H1 (cell line): ENCODE measurements at regions not wholly inside any gene's neighbourhood (a gene's known extent, or its start where the extent isn't known, plus 50 kb on each side); places are given as distances from the start of the nearest gene placed in this dataset.

Experiments used
- CTCF ChIA-PET: fragments of 300-600 bp; sonication (Branson Sonifier 250); formaldehyde crosslinking; loops from one replicate; lab custom pipeline; 2021; ENCODE audit not compliant: partially characterized antibody; lab: Charles Lee
- POLR2A ChIA-PET: fragments of 300-600 bp; sonication (Branson Sonifier 250); formaldehyde crosslinking; loops from one replicate; lab custom pipeline; 2021; ENCODE audit warnings: inconsistent platforms; ENCODE audit not compliant: partially characterized antibody; lab: Charles Lee
- DNase-seq, 2 experiments: peaks; one replicate each; pipeline versions ENCODE4 v3.0.0 to v3.0.0-alpha.2; 2010 to 2022; ENCODE audit warnings: low spot score in 2 of 2, low read depth in 1 of 2, mixed read lengths in 1 of 2
- FAIRE-seq: peaks from 2 replicates; lab custom pipeline; 2011; peaks lifted over from hg19 to GRCh38; lab: Jason Lieb, UNC
- H2AFZ ChIP-seq: 2 replicates; pipeline ENCODE4 v1.8.1; 2012; ENCODE audit warnings: low read length, inconsistent platforms
- H2AK5ac ChIP-seq: 2 replicates; pipeline ENCODE4 v1.6.1; 2013; ENCODE audit warnings: low read depth, low read length
- H2BK120ac ChIP-seq: replicated peaks from 2 replicates; pipeline ENCODE3; 2013; ENCODE audit warnings: low read depth, low read length, inconsistent platforms
- H2BK12ac ChIP-seq: 2 replicates; pipeline ENCODE4 v1.6.1; 2013; ENCODE audit warnings: low read depth, low read length
- H2BK15ac ChIP-seq: 2 replicates; pipeline ENCODE4 v1.6.1; 2013; ENCODE audit warnings: low read length
- H2BK20ac ChIP-seq: 2 replicates; pipeline ENCODE4 v1.6.1; 2013; ENCODE audit warnings: low read length
- H2BK5ac ChIP-seq: 2 replicates; pipeline ENCODE4 v1.6.1; 2013; ENCODE audit warnings: low read depth, low read length
- H3K14ac ChIP-seq: 2 replicates; pipeline ENCODE4 v1.6.1; 2013; ENCODE audit warnings: inconsistent platforms; ENCODE audit not compliant: insufficient read length
- H3K18ac ChIP-seq: 2 replicates; pipeline ENCODE4 v1.6.1; 2013; ENCODE audit warnings: low read length; ENCODE audit errors: extremely low read depth
- H3K23ac ChIP-seq: 2 replicates; pipeline ENCODE4 v1.6.1; 2013; ENCODE audit warnings: inconsistent platforms; ENCODE audit not compliant: insufficient read length
- H3K23me2 ChIP-seq: 2 replicates; pipeline ENCODE4 v1.6.1; 2013; ENCODE audit warnings: low read depth, low read length
- H3K27ac ChIP-seq: 2 replicates; pipeline ENCODE4 v1.6.1; 2011; ENCODE audit warnings: low read depth, low read length, inconsistent platforms
- H3K27me3 ChIP-seq, 4 experiments: replicated peaks in 1 of 4; 1 replicate in 1 of 4; 2 replicates in 3 of 4; pipeline versions ENCODE4 v1.6.1 to v1.8.1; 2011 to 2013; ENCODE audit warnings: low read length in 3 of 4, mild to moderate bottlenecking in 3 of 4, inconsistent platforms in 2 of 4, mixed read lengths in 2 of 4, moderate library complexity in 1 of 4; ENCODE audit not compliant: control insufficient read depth in 3 of 4, insufficient read depth in 3 of 4; ENCODE audit errors: extremely low read depth in 1 of 4
- H3K36me3 ChIP-seq, 4 experiments: 2 replicates each; pipeline versions ENCODE4 v1.6.1 to v1.8.1; 2011 to 2013; ENCODE audit warnings: mild to moderate bottlenecking in 4 of 4, low read length in 3 of 4, moderate library complexity in 2 of 4, control low read depth in 1 of 4, inconsistent platforms in 1 of 4; ENCODE audit not compliant: insufficient read depth in 4 of 4, control insufficient read depth in 2 of 4
- H3K4ac ChIP-seq: replicated peaks from 2 replicates; pipeline ENCODE3; 2013; ENCODE audit warnings: low read length, low read depth, mixed read lengths, inconsistent platforms; ENCODE audit not compliant: insufficient read length
- H3K4me1 ChIP-seq, 4 experiments: replicated peaks in 1 of 4; 1 replicate in 1 of 4; 2 replicates in 3 of 4; pipeline versions ENCODE4 v1.6.1 to v1.8.1; 2011 to 2013; ENCODE audit warnings: low read length in 3 of 4, inconsistent platforms in 2 of 4, mixed read lengths in 1 of 4; ENCODE audit not compliant: insufficient read depth in 4 of 4, control insufficient read depth in 3 of 4
- H3K4me2 ChIP-seq, 2 experiments: 2 replicates each; pipeline versions ENCODE4 v1.6.1 to v1.8.1; 2011 to 2013; ENCODE audit warnings: low read depth in 2 of 2, low read length in 2 of 2, control low read depth in 1 of 2, inconsistent platforms in 1 of 2, mild to moderate bottlenecking in 1 of 2; ENCODE audit not compliant: insufficient read depth in 1 of 2
- H3K4me3 ChIP-seq, 4 experiments: fragments of 200-600, 300-600 bp in 1 of 4; sonication (generic), shearing (Covaris generic), sonication (Bioruptor Twin) in 1 of 4; 2 replicates each; pipeline versions ENCODE4 v1.5.1 to v1.8.1; 2011 to 2016; ENCODE audit warnings: low read length in 4 of 4, low read depth in 3 of 4, control low read depth in 2 of 4, inconsistent platforms in 2 of 4, mild to moderate bottlenecking in 2 of 4, mixed read lengths in 1 of 4, moderate library complexity in 1 of 4; ENCODE audit not compliant: insufficient read depth in 2 of 4; ENCODE audit errors: extremely low read depth in 1 of 4
- H3K56ac ChIP-seq: replicated peaks from 2 replicates; pipeline ENCODE3; 2013; ENCODE audit warnings: low read depth, mild to moderate bottlenecking, mixed read lengths, low read length, inconsistent platforms; ENCODE audit not compliant: insufficient read length
- H3K79me1 ChIP-seq: 2 replicates; pipeline ENCODE4 v1.6.1; 2013; ENCODE audit warnings: low read depth, low read length, control low read depth
- H3K79me2 ChIP-seq, 2 experiments: 2 replicates each; pipeline versions ENCODE4 v1.6.1 to v1.8.1; 2012 to 2013; ENCODE audit warnings: low read length in 2 of 2, mild to moderate bottlenecking in 2 of 2, inconsistent platforms in 1 of 2; ENCODE audit not compliant: insufficient read depth in 2 of 2, control insufficient read depth in 1 of 2
- H3K9ac ChIP-seq, 4 experiments: replicated peaks in 1 of 4; 1 replicate in 1 of 4; 2 replicates in 3 of 4; pipeline versions ENCODE4 v1.6.1 to v1.8.1; 2011 to 2013; ENCODE audit warnings: low read depth in 3 of 4, low read length in 3 of 4, control low read depth in 2 of 4, mild to moderate bottlenecking in 2 of 4, moderate library complexity in 2 of 4, inconsistent platforms in 1 of 4; ENCODE audit errors: extremely low read depth in 1 of 4
- H3K9me3 ChIP-seq, 2 experiments: 2 replicates each; pipeline versions ENCODE4 v1.6.1 to v1.8.1; 2012 to 2013; ENCODE audit warnings: mild to moderate bottlenecking in 2 of 2, moderate library complexity in 2 of 2, control low read depth in 1 of 2, inconsistent platforms in 1 of 2, low read depth in 1 of 2, low read length in 1 of 2, mixed read lengths in 1 of 2; ENCODE audit not compliant: insufficient read depth in 2 of 2
- H4K20me1 ChIP-seq, 2 experiments: replicated peaks in 1 of 2; 2 replicates each; pipeline versions ENCODE3 to v1.8.1; 2011 to 2013; ENCODE audit warnings: inconsistent platforms in 2 of 2, low read length in 2 of 2, mild to moderate bottlenecking in 1 of 2; ENCODE audit not compliant: insufficient read depth in 2 of 2, control insufficient read depth in 1 of 2
- H4K5ac ChIP-seq: 2 replicates; pipeline ENCODE4 v1.6.1; 2013; ENCODE audit warnings: low read length, low read depth, mixed read lengths, inconsistent platforms; ENCODE audit not compliant: insufficient read length
- H4K8ac ChIP-seq: 2 replicates; pipeline ENCODE4 v1.8.0; 2013; ENCODE audit warnings: mild to moderate bottlenecking, moderate library complexity, low read length, inconsistent platforms; ENCODE audit not compliant: insufficient read depth; ENCODE audit errors: extremely low read depth
- H4K91ac ChIP-seq: replicated peaks from 2 replicates; pipeline ENCODE3; 2013; ENCODE audit warnings: low read length, mixed read lengths, inconsistent platforms; ENCODE audit not compliant: insufficient read length
- BRCA1 ChIP-seq: IDR thresholded peaks from 2 replicates; pipeline ENCODE4 v1.6.1; 2012; ENCODE audit warnings: low read depth, low read length, improper control_type of control experiment
- CEBPB ChIP-seq: IDR thresholded peaks from 2 replicates; pipeline ENCODE4 v1.6.1; 2012; ENCODE audit warnings: low read depth, low read length
- CHD2 ChIP-seq: IDR thresholded peaks from 2 replicates; pipeline ENCODE4 v1.6.1; 2012; ENCODE audit warnings: low read length, improper control_type of control experiment
- CREB1 ChIP-seq: IDR thresholded peaks from 2 replicates; pipeline ENCODE4 v1.6.1; 2012; ENCODE audit warnings: inconsistent platforms
- FOSL1 ChIP-seq: IDR thresholded peaks from 2 replicates; pipeline ENCODE4 v1.6.1; 2011; ENCODE audit warnings: mild to moderate bottlenecking, low read depth, low read length, moderate library complexity; ENCODE audit not compliant: insufficient read depth
- HDAC6 ChIP-seq: IDR thresholded peaks from one replicate; pipeline ENCODE4 v1.7.1; 2012; ENCODE audit warnings: low read depth, mild to moderate bottlenecking, inconsistent platforms, low read length, moderate library complexity
- KDM1A ChIP-seq: fragments of 200-600, 300-600 bp; sonication (generic); IDR thresholded peaks from 2 replicates; pipeline ENCODE4 v1.7.1; 2016; ENCODE audit warnings: mild to moderate bottlenecking, low read length, borderline replicate concordance
- NRF1 ChIP-seq: IDR thresholded peaks from 2 replicates; pipeline ENCODE4 v1.6.1; 2011; ENCODE audit warnings: mild to moderate bottlenecking, low read depth, low read length, improper control_type of control experiment
- POLR2A ChIP-seq, 2 experiments: IDR thresholded peaks; 1 replicate in 1 of 2; 2 replicates in 1 of 2; pipeline ENCODE4 v1.6.1; 2011; ENCODE audit warnings: low read depth in 2 of 2, low read length in 2 of 2, mild to moderate bottlenecking in 2 of 2; ENCODE audit errors: control extremely low read depth in 1 of 2
- POU5F1 ChIP-seq: IDR thresholded peaks from 2 replicates; pipeline ENCODE4 v1.6.1; 2011; ENCODE audit warnings: low read depth, mild to moderate bottlenecking, low read length, moderate library complexity
- RAD21 ChIP-seq, 2 experiments: IDR thresholded peaks in 1 of 2; conservative IDR thresholded peaks in 1 of 2; 2 replicates each; pipeline ENCODE4 v1.6.1; 2011; ENCODE audit warnings: low read depth in 2 of 2, low read length in 2 of 2, improper control_type of control experiment in 1 of 2, inconsistent platforms in 1 of 2, mild to moderate bottlenecking in 1 of 2, moderate library complexity in 1 of 2
- RBBP5 ChIP-seq: IDR thresholded peaks from 2 replicates; pipeline ENCODE4 v1.7.1; 2012; ENCODE audit warnings: low read depth, mild to moderate bottlenecking, inconsistent platforms, low read length, moderate library complexity, borderline replicate concordance
- TBP ChIP-seq: IDR thresholded peaks from 2 replicates; pipeline ENCODE4 v1.6.1; 2011; ENCODE audit warnings: low read depth, low read length, improper control_type of control experiment
- YY1 ChIP-seq: IDR thresholded peaks from 2 replicates; pipeline ENCODE4 v1.6.1; 2011; ENCODE audit warnings: low read depth, mild to moderate bottlenecking, low read length
- TF ChIP-seq, protein P1 (sequence below): IDR thresholded peaks from 2 replicates; pipeline ENCODE4 v1.6.1; 2012; ENCODE audit warnings: inconsistent platforms
- TF ChIP-seq, protein P2 (sequence below): IDR thresholded peaks from 2 replicates; pipeline ENCODE4 v1.6.1; 2011; ENCODE audit warnings: low read depth, mild to moderate bottlenecking, low read length; ENCODE audit not compliant: insufficient read depth

GRCh38 chr9:22514871-22515270 lies 68.2 kb downstream of the DMRTA1 start:
- no peak overlapping the region for H3K4me2 ChIP-seq
- H4K91ac ChIP-seq, result no peak overlapping the region
- no peak overlapping the region for H4K8ac ChIP-seq
- no peak for DNase-seq
- H3K14ac ChIP-seq, result no peak overlapping the region
- H3K18ac ChIP-seq, result no peak overlapping the region
- H3K36me3 ChIP-seq, result no peaks in the 10 kb centered on the region
- H3K4me1 ChIP-seq, result no peaks in the 10 kb centered on the region
- H3K4me3 ChIP-seq, result no peak overlapping the region
- no peaks in the 10 kb centered on the region for H3K27me3 ChIP-seq
- H3K56ac ChIP-seq, result no peak overlapping the region
- no peak overlapping the region for H3K9ac ChIP-seq
- no peak overlapping the region for H3K27ac ChIP-seq
- no peak overlapping the region for H2BK5ac ChIP-seq
- H2BK15ac ChIP-seq, result no peak overlapping the region
- ChIA-PET CTCF (no interaction called here), POLR2A (no interaction called here)
- H3K9me3 ChIP-seq, result no peaks in the 10 kb centered on the region
- peak overlapping the region; percentile 36; the same call in 1 of the 2 replicates for H2AFZ ChIP-seq
- FAIRE-seq, result no peak
- H2BK120ac ChIP-seq, result no peak overlapping the region
- no peak overlapping the region for H2BK12ac ChIP-seq
- H2BK20ac ChIP-seq, result no peak overlapping the region
- no peak for TF ChIP-seq BRCA1
- no peak for TF ChIP-seq TBP
- no peak for TF ChIP-seq POLR2A (IDR thresholded peaks at IDR 0.05; ENCODE audit: control extremely low read depth in 1 of 2, low read depth in 2 of 2, low read length in 2 of 2)
- TF ChIP-seq NRF1, result no peak
- TF ChIP-seq, protein P1, sequence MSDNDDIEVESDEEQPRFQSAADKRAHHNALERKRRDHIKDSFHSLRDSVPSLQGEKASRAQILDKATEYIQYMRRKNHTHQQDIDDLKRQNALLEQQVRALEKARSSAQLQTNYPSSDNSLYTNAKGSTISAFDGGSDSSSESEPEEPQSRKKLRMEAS, result no peak
- no peak for TF ChIP-seq CHD2
- TF ChIP-seq HDAC6, result no peak
- TF ChIP-seq RAD21 (IDR thresholded peaks at IDR 0.05 in 1 of 2, conservative IDR thresholded peaks at IDR 0.05 in 1 of 2; ENCODE audit: low read depth in 2 of 2, low read length in 2 of 2), result no peak
- TF ChIP-seq KDM1A, result no peak
- TF ChIP-seq POU5F1, result no peak
- no peak for TF ChIP-seq CREB1
- TF ChIP-seq RBBP5, result no peak
- TF ChIP-seq YY1, result no peak
- no peak for TF ChIP-seq FOSL1
- TF ChIP-seq, protein P2, sequence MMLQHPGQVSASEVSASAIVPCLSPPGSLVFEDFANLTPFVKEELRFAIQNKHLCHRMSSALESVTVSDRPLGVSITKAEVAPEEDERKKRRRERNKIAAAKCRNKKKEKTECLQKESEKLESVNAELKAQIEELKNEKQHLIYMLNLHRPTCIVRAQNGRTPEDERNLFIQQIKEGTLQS, result no peak
- TF ChIP-seq CEBPB, result no peak
- H3K79me1 ChIP-seq, result no peaks in the 10 kb centered on the region
- no peak overlapping the region for H4K5ac ChIP-seq
- H3K23ac ChIP-seq, result no peak overlapping the region
- no peaks in the 10 kb centered on the region for H3K79me2 ChIP-seq
- no peak overlapping the region for H3K4ac ChIP-seq
- H4K20me1 ChIP-seq, result no peaks in the 10 kb centered on the region
- H2AK5ac ChIP-seq, result no peak overlapping the region
- no peaks in the 10 kb centered on the region for H3K23me2 ChIP-seq
